ENCODE measurements at regions not wholly inside any gene's neighbourhood (a gene's known extent, or its start where the extent isn't known, plus 50 kb on each side); places are given as distances from the start of the nearest gene placed in this dataset.

- DNase-seq (ENCODE audit: low spot score) (peak; percentile 80), FAIRE-seq (peak; percentile 65)
These were observed 84.5 kb upstream of the PRNP start for GRCh38 chr20:4601630-4602296.

- DNase-seq (ENCODE audit: low spot score) = no peak
- FAIRE-seq = no peak
These were observed 85.8 kb upstream of the PRNP start for GRCh38 chr20:4600308-4601014.

GRCh38 chr20:4597215-4597614 is 89.0 kb upstream of the PRNP start:
- FAIRE-seq (no peak), DNase-seq (ENCODE audit: low spot score) (no peak)

GRCh38 chr20:4593149-4593525 is 93.1 kb upstream of the PRNP start:
- DNase-seq (ENCODE audit: low spot score) (no peak), FAIRE-seq (no peak)

- DNase-seq (ENCODE audit: low spot score) (peak; percentile 86), FAIRE-seq (no peak)
These were observed 93.7 kb upstream of the PRNP start for GRCh38 chr20:4592316-4593148.

GRCh38 chr20:4591975-4592315 is 94.3 kb upstream of the PRNP start:
- FAIRE-seq = no peak

GRCh38 chr20:4585758-4586157 is 100.5 kb upstream of the PRNP start:
- FAIRE-seq = no peak
- no peak for DNase-seq (ENCODE audit: low spot score)

More at GRCh38 chr20:4591975-4592315, 94.3 kb upstream of the PRNP start:
- DNase-seq (ENCODE audit: low spot score) = no peak

- FAIRE-seq = peak; percentile 27
- peak; percentile 46 for DNase-seq (ENCODE audit: low spot score)
These were observed 101.0 kb upstream of the PRNP start for GRCh38 chr20:4585104-4585753.

GRCh38 chr20:4584510-4584909 is 101.7 kb upstream of the PRNP start:
- FAIRE-seq = no peak

GRCh38 chr20:4581838-4582237 is 104.4 kb upstream of the PRNP start:
- FAIRE-seq = no peak

More at GRCh38 chr20:4584510-4584909, 101.7 kb upstream of the PRNP start:
- no peak for DNase-seq (ENCODE audit: low spot score)

GRCh38 chr20:4578375-4578774 is 107.9 kb upstream of the PRNP start:
- DNase-seq (ENCODE audit: low spot score) (no peak), FAIRE-seq (no peak)

More at GRCh38 chr20:4581838-4582237, 104.4 kb upstream of the PRNP start:
- no peak for DNase-seq (ENCODE audit: low spot score)

- DNase-seq (ENCODE audit: low spot score) = no peak
- FAIRE-seq = no peak
These were observed 111.9 kb upstream of the PRNP start for GRCh38 chr20:4574356-4574690.

- DNase-seq (ENCODE audit: low spot score) (peak; percentile 82), FAIRE-seq (no peak)
These were observed 112.5 kb upstream of the PRNP start for GRCh38 chr20:4573564-4574355.

- no peak for DNase-seq (ENCODE audit: low spot score)
- FAIRE-seq = no peak
These were observed 114.3 kb upstream of the PRNP start for GRCh38 chr20:4571759-4572531.

GRCh38 chr20:4569865-4570264 is 116.4 kb upstream of the PRNP start:
- no peak for FAIRE-seq
- DNase-seq (ENCODE audit: low spot score) = no peak

GRCh38 chr20:4569092-4569491 is 117.2 kb upstream of the PRNP start:
- FAIRE-seq = no peak
- no peak for DNase-seq (ENCODE audit: low spot score)

- DNase-seq (ENCODE audit: low spot score) = no peak
- FAIRE-seq = no peak
These were observed 117.8 kb upstream of the PRNP start for GRCh38 chr20:4568361-4568959.

- FAIRE-seq (no peak), DNase-seq (ENCODE audit: low spot score) (no peak)
These were observed 119.1 kb upstream of the PRNP start for GRCh38 chr20:4567170-4567569.

GRCh38 chr20:4563534-4563933 is 122.7 kb upstream of the PRNP start:
- DNase-seq (ENCODE audit: low spot score) = peak; percentile 60
- FAIRE-seq = no peak

- DNase-seq (ENCODE audit: low spot score) (no peak), FAIRE-seq (no peak)
These were observed 123.2 kb upstream of the PRNP start for GRCh38 chr20:4563031-4563430.
